ENCODE measurements at regions not wholly inside any gene's neighbourhood (a gene's known extent, or its start where the extent isn't known, plus 50 kb on each side); places are given as distances from the start of the nearest gene placed in this dataset.

DNA sequence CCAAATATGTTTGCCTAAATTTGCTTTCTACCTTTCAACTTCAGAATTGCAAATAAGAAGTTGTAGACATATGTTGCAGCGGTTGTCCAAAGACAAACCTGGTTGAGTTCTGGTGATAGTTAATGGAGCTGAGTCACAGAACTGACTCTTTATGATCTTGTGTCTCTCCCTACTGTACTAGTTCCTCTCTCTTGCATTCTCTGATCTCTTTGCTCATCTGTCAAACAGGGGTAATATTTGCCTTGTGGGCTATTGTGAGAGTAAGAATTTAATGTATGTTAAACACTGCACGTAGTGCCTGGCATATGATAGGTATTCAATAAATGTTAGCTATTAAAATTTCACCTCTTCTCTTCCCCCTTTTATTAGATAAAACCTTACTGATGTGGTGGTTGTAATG lies 283.5 kb upstream of the RGS6 start:
- Histone ChIP-seq H3K79me2 (ENCODE audit: insufficient read depth, low read length) (no peaks in the 10 kb centered on the region), H3K9me3 (ENCODE audit: insufficient read depth, low read length) (no peaks in the 10 kb centered on the region), H3K9me2 (replicated peaks; ENCODE audit: insufficient read depth, low read length) (no peaks in the 10 kb centered on the region), H3K27me3 (ENCODE audit: low read length) (no peaks in the 10 kb centered on the region), H2AFZ (ENCODE audit: low read depth, low read length, severe bottlenecking) (no peak overlapping the region), H3F3A (ENCODE audit: insufficient read depth) (no peaks in the 10 kb centered on the region), H3K4me2 (ENCODE audit: low read depth, low read length, poor library complexity, severe bottlenecking) (no peak overlapping the region), H3K27ac (ENCODE audit: low read depth, low read length) (no peak overlapping the region), H3K9ac (ENCODE audit: low read length) (no peak overlapping the region), H4K20me1 (ENCODE audit: low read depth, low read length) (no peaks in the 10 kb centered on the region), H3K4me3 (ENCODE audit: insufficient read depth, low read length, poor library complexity, severe bottlenecking) (no peak overlapping the region), H3K36me3 (ENCODE audit: low read length) (no peaks in the 10 kb centered on the region)
- TF ChIP-seq, protein P1, sequence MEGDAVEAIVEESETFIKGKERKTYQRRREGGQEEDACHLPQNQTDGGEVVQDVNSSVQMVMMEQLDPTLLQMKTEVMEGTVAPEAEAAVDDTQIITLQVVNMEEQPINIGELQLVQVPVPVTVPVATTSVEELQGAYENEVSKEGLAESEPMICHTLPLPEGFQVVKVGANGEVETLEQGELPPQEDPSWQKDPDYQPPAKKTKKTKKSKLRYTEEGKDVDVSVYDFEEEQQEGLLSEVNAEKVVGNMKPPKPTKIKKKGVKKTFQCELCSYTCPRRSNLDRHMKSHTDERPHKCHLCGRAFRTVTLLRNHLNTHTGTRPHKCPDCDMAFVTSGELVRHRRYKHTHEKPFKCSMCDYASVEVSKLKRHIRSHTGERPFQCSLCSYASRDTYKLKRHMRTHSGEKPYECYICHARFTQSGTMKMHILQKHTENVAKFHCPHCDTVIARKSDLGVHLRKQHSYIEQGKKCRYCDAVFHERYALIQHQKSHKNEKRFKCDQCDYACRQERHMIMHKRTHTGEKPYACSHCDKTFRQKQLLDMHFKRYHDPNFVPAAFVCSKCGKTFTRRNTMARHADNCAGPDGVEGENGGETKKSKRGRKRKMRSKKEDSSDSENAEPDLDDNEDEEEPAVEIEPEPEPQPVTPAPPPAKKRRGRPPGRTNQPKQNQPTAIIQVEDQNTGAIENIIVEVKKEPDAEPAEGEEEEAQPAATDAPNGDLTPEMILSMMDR (IDR thresholded peaks at IDR 0.05; ENCODE audit: insufficient read depth, low read length, poor library complexity, severe bottlenecking): no peak
- TF ChIP-seq EZH2phosphoT487 (conservative IDR thresholded peaks at IDR 0.05; ENCODE audit: low read length): no peak

DNA sequence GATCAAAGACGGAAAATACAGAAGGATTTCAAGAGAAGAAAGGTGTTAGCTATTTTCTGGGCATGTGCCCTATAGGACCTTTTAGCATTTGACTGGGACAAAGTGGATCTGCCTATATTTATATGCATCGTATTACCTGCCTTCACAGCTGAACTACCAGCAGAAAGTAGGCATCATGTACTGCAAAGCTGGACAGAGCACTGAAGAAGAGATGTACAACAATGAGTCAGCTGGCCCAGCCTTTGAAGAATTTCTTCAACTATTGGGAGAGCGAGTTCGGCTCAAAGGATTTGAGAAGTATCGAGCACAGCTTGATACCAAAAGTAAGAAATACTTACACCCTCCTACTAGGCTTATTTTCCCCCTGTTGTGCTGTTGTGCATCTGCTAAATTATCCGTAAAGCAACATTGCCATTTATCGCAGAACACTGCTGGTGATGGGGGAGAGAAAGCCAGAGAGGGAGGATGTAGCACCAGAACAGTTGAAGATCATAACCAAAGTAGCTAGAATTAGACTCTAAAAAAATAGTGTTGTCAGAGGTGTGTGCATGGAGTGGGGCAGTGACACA lies 282.0 kb upstream of the RGS6 start:
- Histone ChIP-seq H3K36me3 (ENCODE audit: low read length) (no peaks in the 10 kb centered on the region), H3K9ac (ENCODE audit: low read length) (no peak overlapping the region), H3K4me3 (ENCODE audit: insufficient read depth, low read length, poor library complexity, severe bottlenecking) (no peak overlapping the region), H3F3A (ENCODE audit: insufficient read depth) (no peaks in the 10 kb centered on the region), H3K9me3 (ENCODE audit: insufficient read depth, low read length) (no peaks in the 10 kb centered on the region), H3K79me2 (ENCODE audit: insufficient read depth, low read length) (no peaks in the 10 kb centered on the region), H4K20me1 (ENCODE audit: low read depth, low read length) (no peaks in the 10 kb centered on the region), H2AFZ (ENCODE audit: low read depth, low read length, severe bottlenecking) (no peak overlapping the region), H3K27ac (ENCODE audit: low read depth, low read length) (no peak overlapping the region), H3K4me2 (ENCODE audit: low read depth, low read length, poor library complexity, severe bottlenecking) (no peak overlapping the region), H3K27me3 (ENCODE audit: low read length) (no peaks in the 10 kb centered on the region), H3K9me2 (replicated peaks; ENCODE audit: insufficient read depth, low read length) (no peaks in the 10 kb centered on the region)
- TF ChIP-seq EZH2phosphoT487 (conservative IDR thresholded peaks at IDR 0.05; ENCODE audit: low read length): no peak

- Histone ChIP-seq H3K4me2 (ENCODE audit: low read depth, low read length, poor library complexity, severe bottlenecking) (no peak overlapping the region), H3K9me3 (ENCODE audit: insufficient read depth, low read length) (no peaks in the 10 kb centered on the region), H3K4me3 (ENCODE audit: insufficient read depth, low read length, poor library complexity, severe bottlenecking) (no peak overlapping the region), H3K27ac (ENCODE audit: low read depth, low read length) (no peak overlapping the region), H4K20me1 (ENCODE audit: low read depth, low read length) (no peaks in the 10 kb centered on the region), H2AFZ (ENCODE audit: low read depth, low read length, severe bottlenecking) (no peak overlapping the region), H3K9ac (ENCODE audit: low read length) (no peak overlapping the region), H3K36me3 (ENCODE audit: low read length) (no peaks in the 10 kb centered on the region), H3K79me2 (ENCODE audit: insufficient read depth, low read length) (no peaks in the 10 kb centered on the region), H3K9me2 (replicated peaks; ENCODE audit: insufficient read depth, low read length) (no peaks in the 10 kb centered on the region), H3F3A (ENCODE audit: insufficient read depth) (no peaks in the 10 kb centered on the region), H3K27me3 (ENCODE audit: low read length) (no peaks in the 10 kb centered on the region)
- TF ChIP-seq EZH2phosphoT487 (conservative IDR thresholded peaks at IDR 0.05; ENCODE audit: low read length): no peak
- TF ChIP-seq, protein P1 (IDR thresholded peaks at IDR 0.05; ENCODE audit: insufficient read depth, low read length, poor library complexity, severe bottlenecking): no peak
These were observed 281.0 kb upstream of the RGS6 start for GRCh38 chr14:71651228-71651627.

- no peaks in the 10 kb centered on the region for H3F3A ChIP-seq (ENCODE audit: insufficient read depth)
- no peaks in the 10 kb centered on the region for H3K27me3 ChIP-seq (ENCODE audit: low read length)
- no peak overlapping the region for H3K27ac ChIP-seq (ENCODE audit: low read depth, low read length)
- no peaks in the 10 kb centered on the region for H4K20me1 ChIP-seq (ENCODE audit: low read depth, low read length)
- no peaks in the 10 kb centered on the region for H3K36me3 ChIP-seq (ENCODE audit: low read length)
- TF ChIP-seq, protein P1 (IDR thresholded peaks at IDR 0.05; ENCODE audit: insufficient read depth, low read length, poor library complexity, severe bottlenecking): no peak
- no peak for TF ChIP-seq EZH2phosphoT487 (conservative IDR thresholded peaks at IDR 0.05; ENCODE audit: low read length)
- no peaks in the 10 kb centered on the region for H3K9me3 ChIP-seq (ENCODE audit: insufficient read depth, low read length)
- no peaks in the 10 kb centered on the region for H3K79me2 ChIP-seq (ENCODE audit: insufficient read depth, low read length)
- no peaks in the 10 kb centered on the region for H3K9me2 ChIP-seq (replicated peaks; ENCODE audit: insufficient read depth, low read length)
- H3K9ac ChIP-seq (ENCODE audit: low read length): no peak overlapping the region
- no peak overlapping the region for H3K4me3 ChIP-seq (ENCODE audit: insufficient read depth, low read length, poor library complexity, severe bottlenecking)
- H2AFZ ChIP-seq (ENCODE audit: low read depth, low read length, severe bottlenecking): no peak overlapping the region
- no peak overlapping the region for H3K4me2 ChIP-seq (ENCODE audit: low read depth, low read length, poor library complexity, severe bottlenecking)
These were observed 279.9 kb upstream of the RGS6 start for GRCh38 chr14:71652368-71652767.

All from SU-DHL-6 (cell line).